H1 (cell line): ENCODE measurements at regions not wholly inside any gene's neighbourhood (a gene's known extent, or its start where the extent isn't known, plus 50 kb on each side); places are given as distances from the start of the nearest gene placed in this dataset.

Experiments
- CTCF ChIA-PET: fragments of 300-600 bp; sonication (Branson Sonifier 250); formaldehyde crosslinking; loops from one replicate; lab custom pipeline; 2021; ENCODE audit not compliant: partially characterized antibody; lab: Charles Lee
- POLR2A ChIA-PET: fragments of 300-600 bp; sonication (Branson Sonifier 250); formaldehyde crosslinking; loops from one replicate; lab custom pipeline; 2021; ENCODE audit warnings: inconsistent platforms; ENCODE audit not compliant: partially characterized antibody; lab: Charles Lee
- DNase-seq, 2 experiments: peaks; one replicate each; pipeline versions ENCODE4 v3.0.0 to v3.0.0-alpha.2; 2010 to 2022; ENCODE audit warnings: low spot score in 2 of 2, low read depth in 1 of 2, mixed read lengths in 1 of 2
- FAIRE-seq: peaks from 2 replicates; lab custom pipeline; 2011; peaks lifted over from hg19 to GRCh38; lab: Jason Lieb, UNC
- H2AFZ ChIP-seq: 2 replicates; pipeline ENCODE4 v1.8.1; 2012; ENCODE audit warnings: low read length, inconsistent platforms
- H2AK5ac ChIP-seq: 2 replicates; pipeline ENCODE4 v1.6.1; 2013; ENCODE audit warnings: low read depth, low read length
- H2BK120ac ChIP-seq: replicated peaks from 2 replicates; pipeline ENCODE3; 2013; ENCODE audit warnings: low read depth, low read length, inconsistent platforms
- H2BK12ac ChIP-seq: 2 replicates; pipeline ENCODE4 v1.6.1; 2013; ENCODE audit warnings: low read depth, low read length
- H2BK15ac ChIP-seq: 2 replicates; pipeline ENCODE4 v1.6.1; 2013; ENCODE audit warnings: low read length
- H2BK20ac ChIP-seq: 2 replicates; pipeline ENCODE4 v1.6.1; 2013; ENCODE audit warnings: low read length
- H2BK5ac ChIP-seq: 2 replicates; pipeline ENCODE4 v1.6.1; 2013; ENCODE audit warnings: low read depth, low read length
- H3K14ac ChIP-seq: 2 replicates; pipeline ENCODE4 v1.6.1; 2013; ENCODE audit warnings: inconsistent platforms; ENCODE audit not compliant: insufficient read length
- H3K18ac ChIP-seq: 2 replicates; pipeline ENCODE4 v1.6.1; 2013; ENCODE audit warnings: low read length; ENCODE audit errors: extremely low read depth
- H3K23ac ChIP-seq: 2 replicates; pipeline ENCODE4 v1.6.1; 2013; ENCODE audit warnings: inconsistent platforms; ENCODE audit not compliant: insufficient read length
- H3K23me2 ChIP-seq: 2 replicates; pipeline ENCODE4 v1.6.1; 2013; ENCODE audit warnings: low read depth, low read length
- H3K27ac ChIP-seq: 2 replicates; pipeline ENCODE4 v1.6.1; 2011; ENCODE audit warnings: low read depth, low read length, inconsistent platforms
- H3K27me3 ChIP-seq, 4 experiments: replicated peaks in 1 of 4; 1 replicate in 1 of 4; 2 replicates in 3 of 4; pipeline versions ENCODE4 v1.6.1 to v1.8.1; 2011 to 2013; ENCODE audit warnings: low read length in 3 of 4, mild to moderate bottlenecking in 3 of 4, inconsistent platforms in 2 of 4, mixed read lengths in 2 of 4, moderate library complexity in 1 of 4; ENCODE audit not compliant: control insufficient read depth in 3 of 4, insufficient read depth in 3 of 4; ENCODE audit errors: extremely low read depth in 1 of 4
- H3K36me3 ChIP-seq, 4 experiments: 2 replicates each; pipeline versions ENCODE4 v1.6.1 to v1.8.1; 2011 to 2013; ENCODE audit warnings: mild to moderate bottlenecking in 4 of 4, low read length in 3 of 4, moderate library complexity in 2 of 4, control low read depth in 1 of 4, inconsistent platforms in 1 of 4; ENCODE audit not compliant: insufficient read depth in 4 of 4, control insufficient read depth in 2 of 4
- H3K4ac ChIP-seq: replicated peaks from 2 replicates; pipeline ENCODE3; 2013; ENCODE audit warnings: low read length, low read depth, mixed read lengths, inconsistent platforms; ENCODE audit not compliant: insufficient read length
- H3K4me1 ChIP-seq, 4 experiments: replicated peaks in 1 of 4; 1 replicate in 1 of 4; 2 replicates in 3 of 4; pipeline versions ENCODE4 v1.6.1 to v1.8.1; 2011 to 2013; ENCODE audit warnings: low read length in 3 of 4, inconsistent platforms in 2 of 4, mixed read lengths in 1 of 4; ENCODE audit not compliant: insufficient read depth in 4 of 4, control insufficient read depth in 3 of 4
- H3K4me2 ChIP-seq, 2 experiments: 2 replicates each; pipeline versions ENCODE4 v1.6.1 to v1.8.1; 2011 to 2013; ENCODE audit warnings: low read depth in 2 of 2, low read length in 2 of 2, control low read depth in 1 of 2, inconsistent platforms in 1 of 2, mild to moderate bottlenecking in 1 of 2; ENCODE audit not compliant: insufficient read depth in 1 of 2
- H3K4me3 ChIP-seq, 4 experiments: fragments of 200-600, 300-600 bp in 1 of 4; sonication (generic), shearing (Covaris generic), sonication (Bioruptor Twin) in 1 of 4; 2 replicates each; pipeline versions ENCODE4 v1.5.1 to v1.8.1; 2011 to 2016; ENCODE audit warnings: low read length in 4 of 4, low read depth in 3 of 4, control low read depth in 2 of 4, inconsistent platforms in 2 of 4, mild to moderate bottlenecking in 2 of 4, mixed read lengths in 1 of 4, moderate library complexity in 1 of 4; ENCODE audit not compliant: insufficient read depth in 2 of 4; ENCODE audit errors: extremely low read depth in 1 of 4
- H3K56ac ChIP-seq: replicated peaks from 2 replicates; pipeline ENCODE3; 2013; ENCODE audit warnings: low read depth, mild to moderate bottlenecking, mixed read lengths, low read length, inconsistent platforms; ENCODE audit not compliant: insufficient read length
- H3K79me1 ChIP-seq: 2 replicates; pipeline ENCODE4 v1.6.1; 2013; ENCODE audit warnings: low read depth, low read length, control low read depth
- H3K79me2 ChIP-seq, 2 experiments: 2 replicates each; pipeline versions ENCODE4 v1.6.1 to v1.8.1; 2012 to 2013; ENCODE audit warnings: low read length in 2 of 2, mild to moderate bottlenecking in 2 of 2, inconsistent platforms in 1 of 2; ENCODE audit not compliant: insufficient read depth in 2 of 2, control insufficient read depth in 1 of 2
- H3K9ac ChIP-seq, 4 experiments: replicated peaks in 1 of 4; 1 replicate in 1 of 4; 2 replicates in 3 of 4; pipeline versions ENCODE4 v1.6.1 to v1.8.1; 2011 to 2013; ENCODE audit warnings: low read depth in 3 of 4, low read length in 3 of 4, control low read depth in 2 of 4, mild to moderate bottlenecking in 2 of 4, moderate library complexity in 2 of 4, inconsistent platforms in 1 of 4; ENCODE audit errors: extremely low read depth in 1 of 4
- H3K9me3 ChIP-seq, 2 experiments: 2 replicates each; pipeline versions ENCODE4 v1.6.1 to v1.8.1; 2012 to 2013; ENCODE audit warnings: mild to moderate bottlenecking in 2 of 2, moderate library complexity in 2 of 2, control low read depth in 1 of 2, inconsistent platforms in 1 of 2, low read depth in 1 of 2, low read length in 1 of 2, mixed read lengths in 1 of 2; ENCODE audit not compliant: insufficient read depth in 2 of 2
- H4K20me1 ChIP-seq, 2 experiments: replicated peaks in 1 of 2; 2 replicates each; pipeline versions ENCODE3 to v1.8.1; 2011 to 2013; ENCODE audit warnings: inconsistent platforms in 2 of 2, low read length in 2 of 2, mild to moderate bottlenecking in 1 of 2; ENCODE audit not compliant: insufficient read depth in 2 of 2, control insufficient read depth in 1 of 2
- H4K5ac ChIP-seq: 2 replicates; pipeline ENCODE4 v1.6.1; 2013; ENCODE audit warnings: low read length, low read depth, mixed read lengths, inconsistent platforms; ENCODE audit not compliant: insufficient read length
- H4K8ac ChIP-seq: 2 replicates; pipeline ENCODE4 v1.8.0; 2013; ENCODE audit warnings: mild to moderate bottlenecking, moderate library complexity, low read length, inconsistent platforms; ENCODE audit not compliant: insufficient read depth; ENCODE audit errors: extremely low read depth
- H4K91ac ChIP-seq: replicated peaks from 2 replicates; pipeline ENCODE3; 2013; ENCODE audit warnings: low read length, mixed read lengths, inconsistent platforms; ENCODE audit not compliant: insufficient read length
- BCL11A ChIP-seq, 2 experiments: IDR thresholded peaks; one replicate each; pipeline ENCODE4 v1.6.1; 2011; ENCODE audit warnings: low read depth in 2 of 2, low read length in 2 of 2, mild to moderate bottlenecking in 2 of 2
- BRCA1 ChIP-seq: IDR thresholded peaks from 2 replicates; pipeline ENCODE4 v1.6.1; 2012; ENCODE audit warnings: low read depth, low read length, improper control_type of control experiment
- EGR1 ChIP-seq: IDR thresholded peaks from 2 replicates; pipeline ENCODE4 v1.6.1; 2011; ENCODE audit warnings: low read depth, low read length, borderline replicate concordance
- EZH2 ChIP-seq: fragments of 200-600 bp; sonication (generic); IDR thresholded peaks from 2 replicates; pipeline ENCODE4 v1.7.1; 2012; ENCODE audit warnings: low read depth, mild to moderate bottlenecking, moderate library complexity, low read length, inconsistent platforms; ENCODE audit not compliant: severe bottlenecking
- FOSL1 ChIP-seq: IDR thresholded peaks from 2 replicates; pipeline ENCODE4 v1.6.1; 2011; ENCODE audit warnings: mild to moderate bottlenecking, low read depth, low read length, moderate library complexity; ENCODE audit not compliant: insufficient read depth
- HDAC2 ChIP-seq, 2 experiments: fragments of 300-600 bp in 1 of 2; sonication (generic) in 1 of 2; IDR thresholded peaks; 2 replicates each; pipeline ENCODE4 v1.6.1; 2011 to 2012; ENCODE audit warnings: low read depth in 2 of 2, low read length in 2 of 2, mild to moderate bottlenecking in 2 of 2, moderate library complexity in 2 of 2, borderline replicate concordance in 1 of 2, inconsistent platforms in 1 of 2
- RBBP5 ChIP-seq: IDR thresholded peaks from 2 replicates; pipeline ENCODE4 v1.7.1; 2012; ENCODE audit warnings: low read depth, mild to moderate bottlenecking, inconsistent platforms, low read length, moderate library complexity, borderline replicate concordance
- RFX5 ChIP-seq: IDR thresholded peaks from 2 replicates; pipeline ENCODE4 v1.6.1; 2011; ENCODE audit warnings: low read depth, low read length, improper control_type of control experiment, borderline replicate concordance
- RNF2 ChIP-seq: fragments of 200-900, 300-1000 bp; sonication (generic); IDR thresholded peaks from 2 replicates; pipeline ENCODE4 v1.7.1; 2016; ENCODE audit warnings: borderline replicate concordance, low read depth, mild to moderate bottlenecking, antibody characterized with exemption, low read length; ENCODE audit not compliant: poor library complexity, severe bottlenecking; ENCODE audit errors: missing control alignments
- SP1 ChIP-seq: IDR thresholded peaks from 2 replicates; pipeline ENCODE4 v1.6.1; 2011; ENCODE audit warnings: low read depth, low read length
- SUZ12 ChIP-seq: fragments of 200-600 bp; sonication (generic); IDR thresholded peaks from 2 replicates; pipeline ENCODE4 v1.6.1; 2012; ENCODE audit warnings: mild to moderate bottlenecking, inconsistent platforms, low read length, moderate library complexity, mixed read lengths
- TAF1 ChIP-seq: IDR thresholded peaks from 2 replicates; pipeline ENCODE4 v1.6.1; 2011; ENCODE audit warnings: mild to moderate bottlenecking, low read depth, low read length
- TEAD4 ChIP-seq: IDR thresholded peaks from 2 replicates; pipeline ENCODE4 v1.6.1; 2012; ENCODE audit warnings: low read depth, low read length, inconsistent platforms, mixed read lengths
- WGBS, 2 experiments: shearing (Covaris generic) in 1 of 2; methylation state at CpG; one replicate each; pipeline versions ENCODE4 v1.1.6 to v1.1.7; 2013 to 2015; ENCODE audit warnings: low lambda C conversion rate in 2 of 2, mixed read lengths in 2 of 2, inconsistent platforms in 1 of 2, low coverage in 1 of 2, missing lambda C conversion rate in 1 of 2; ENCODE audit not compliant: insufficient replicate concordance in 2 of 2, insufficient coverage in 1 of 2, insufficient read length in 1 of 2; ENCODE audit errors: extremely low coverage in 1 of 2, missing lambda C conversion rate in 1 of 2; 5-methylcytosine and 5-hydroxymethylcytosine counted together
- TF ChIP-seq, protein P1 (sequence below): IDR thresholded peaks from 2 replicates; pipeline ENCODE4 v1.6.1; 2012; ENCODE audit warnings: inconsistent platforms

GRCh38 chr13:90896002-90896401 lies 451.5 kb upstream of the MIR17HG start:
- Histone ChIP-seq H3K79me1 (no peaks in the 10 kb centered on the region), H3K4me1 (no peaks in the 10 kb centered on the region), H3K4me2 (no peak overlapping the region), H4K91ac (no peak overlapping the region), H2BK20ac (no peak overlapping the region), H2BK120ac (no peak overlapping the region), H3K36me3 (no peaks in the 10 kb centered on the region), H2BK12ac (no peak overlapping the region), H3K27me3 (no peaks in the 10 kb centered on the region), H3K79me2 (no peaks in the 10 kb centered on the region), H3K9me3 (no peaks in the 10 kb centered on the region), H3K4me3 (no peak overlapping the region), H3K27ac (no peak overlapping the region), H4K5ac (no peak overlapping the region), H4K8ac (no peak overlapping the region), H2BK5ac (no peak overlapping the region), H3K23me2 (no peaks in the 10 kb centered on the region), H3K14ac (no peak overlapping the region), H3K23ac (no peak overlapping the region), H3K4ac (no peak overlapping the region), H3K18ac (no peak overlapping the region), H2BK15ac (no peak overlapping the region), H3K56ac (no peak overlapping the region), H4K20me1 (no peaks in the 10 kb centered on the region), H2AK5ac (no peak overlapping the region), H3K9ac (no peak overlapping the region), H2AFZ (no peak overlapping the region)
- FAIRE-seq (no peak), DNase-seq (no peak)
- CTCF ChIA-PET, result no interaction called here
- POLR2A ChIA-PET, result no interaction called here
- WGBS, 2 experiments, result 100% methylated on average over 2 of the region's 2 CpGs; no CpG with 5 or more reads in 1 of the 2 experiments
- no peak for TF ChIP-seq SUZ12
- no peak for TF ChIP-seq EGR1
- TF ChIP-seq BCL11A (IDR thresholded peaks at IDR 0.05; ENCODE audit: low read depth in 2 of 2, low read length in 2 of 2), result no peak
- no peak for TF ChIP-seq HDAC2 (IDR thresholded peaks at IDR 0.05; ENCODE audit: borderline replicate concordance in 1 of 2, low read depth in 2 of 2, low read length in 2 of 2)
- TF ChIP-seq SP1, result no peak
- TF ChIP-seq BRCA1, result no peak
- no peak for TF ChIP-seq FOSL1
- TF ChIP-seq TEAD4, result no peak
- no peak for TF ChIP-seq RFX5
- TF ChIP-seq, protein P1, sequence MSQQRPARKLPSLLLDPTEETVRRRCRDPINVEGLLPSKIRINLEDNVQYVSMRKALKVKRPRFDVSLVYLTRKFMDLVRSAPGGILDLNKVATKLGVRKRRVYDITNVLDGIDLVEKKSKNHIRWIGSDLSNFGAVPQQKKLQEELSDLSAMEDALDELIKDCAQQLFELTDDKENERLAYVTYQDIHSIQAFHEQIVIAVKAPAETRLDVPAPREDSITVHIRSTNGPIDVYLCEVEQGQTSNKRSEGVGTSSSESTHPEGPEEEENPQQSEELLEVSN, result no peak
- no peak for TF ChIP-seq EZH2
- no peak for TF ChIP-seq RNF2
- TF ChIP-seq RBBP5, result no peak
- TF ChIP-seq TAF1, result no peak
